OCI-LY1 (cell line): ENCODE measurements at regions not wholly inside any gene's neighbourhood (a gene's known extent, or its start where the extent isn't known, plus 50 kb on each side); places are given as distances from the start of the nearest gene placed in this dataset.

ENCODE experiments used
- EZH2 ChIP-seq: fragments of 200-600 bp; sonication (generic), shearing (Covaris generic); IDR thresholded peaks from 2 replicates; pipeline ENCODE4 v1.8.0; 2017; ENCODE audit warnings: borderline replicate concordance, mixed run types, mild to moderate bottlenecking, antibody characterized with exemption, low read length, moderate library complexity, mixed read lengths
- TF ChIP-seq, protein P1 (sequence below): fragments of 200-600 bp; sonication (generic), shearing (Covaris generic); IDR thresholded peaks from 2 replicates; pipeline ENCODE4 v1.5.1; 2017; ENCODE audit warnings: mild to moderate bottlenecking, antibody characterized with exemption, low read length, moderate library complexity, mixed read lengths

DNA sequence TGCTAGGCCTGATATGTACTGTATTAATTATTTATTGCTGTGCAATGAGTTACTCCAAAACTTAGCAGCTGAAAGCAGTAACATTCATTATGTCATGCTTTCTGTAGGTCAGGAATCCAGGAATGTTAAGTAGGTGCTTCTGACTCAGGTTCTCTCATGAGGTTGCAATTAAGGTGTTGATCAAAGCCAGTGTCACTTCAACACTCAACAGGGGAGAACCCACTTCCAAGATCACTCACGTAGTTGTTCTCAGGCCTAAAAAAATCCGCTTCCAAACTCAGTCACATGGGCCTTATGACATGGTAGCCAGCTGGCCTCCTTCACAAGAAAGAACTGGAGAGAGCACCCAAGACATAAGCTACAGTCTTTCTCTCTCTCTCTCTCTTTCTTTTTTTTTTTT is 211.1 kb upstream of the NBEA start:
- TF ChIP-seq, protein P1, sequence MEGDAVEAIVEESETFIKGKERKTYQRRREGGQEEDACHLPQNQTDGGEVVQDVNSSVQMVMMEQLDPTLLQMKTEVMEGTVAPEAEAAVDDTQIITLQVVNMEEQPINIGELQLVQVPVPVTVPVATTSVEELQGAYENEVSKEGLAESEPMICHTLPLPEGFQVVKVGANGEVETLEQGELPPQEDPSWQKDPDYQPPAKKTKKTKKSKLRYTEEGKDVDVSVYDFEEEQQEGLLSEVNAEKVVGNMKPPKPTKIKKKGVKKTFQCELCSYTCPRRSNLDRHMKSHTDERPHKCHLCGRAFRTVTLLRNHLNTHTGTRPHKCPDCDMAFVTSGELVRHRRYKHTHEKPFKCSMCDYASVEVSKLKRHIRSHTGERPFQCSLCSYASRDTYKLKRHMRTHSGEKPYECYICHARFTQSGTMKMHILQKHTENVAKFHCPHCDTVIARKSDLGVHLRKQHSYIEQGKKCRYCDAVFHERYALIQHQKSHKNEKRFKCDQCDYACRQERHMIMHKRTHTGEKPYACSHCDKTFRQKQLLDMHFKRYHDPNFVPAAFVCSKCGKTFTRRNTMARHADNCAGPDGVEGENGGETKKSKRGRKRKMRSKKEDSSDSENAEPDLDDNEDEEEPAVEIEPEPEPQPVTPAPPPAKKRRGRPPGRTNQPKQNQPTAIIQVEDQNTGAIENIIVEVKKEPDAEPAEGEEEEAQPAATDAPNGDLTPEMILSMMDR = no peak
- TF ChIP-seq EZH2 = no peak
